Anterior cingulate cortex (tissue), 58 donors: ENCODE measurements at regions not wholly inside any gene's neighbourhood (a gene's known extent, or its start where the extent isn't known, plus 50 kb on each side); places are given as distances from the start of the nearest gene placed in this dataset.

ENCODE experiments used
- DNase-seq, 58 donors: peaks; one replicate each; lab custom pipeline; 2025; lab: John Stamatoyannopoulos, UW

DNA sequence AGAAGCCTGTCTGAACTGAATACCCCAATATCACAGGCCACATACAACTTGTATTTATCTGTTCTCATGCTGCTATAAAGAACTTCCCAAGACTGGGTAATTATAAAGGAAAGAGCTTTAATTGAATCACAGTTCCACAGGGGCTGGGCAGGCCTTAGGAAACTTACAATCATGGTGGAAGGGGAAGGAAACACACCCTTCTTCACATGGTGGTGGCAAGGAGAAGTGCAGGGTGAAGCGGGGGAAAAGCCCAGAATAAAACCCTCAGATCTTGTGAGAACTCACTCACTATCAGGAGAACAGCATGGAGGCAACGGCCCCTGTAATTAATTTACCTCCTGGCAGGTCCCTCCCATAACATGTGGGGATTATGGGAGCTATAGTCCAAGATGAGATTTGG lies 50.3 kb upstream of the FNDC1 start:
- no peak for DNase-seq

DNA sequence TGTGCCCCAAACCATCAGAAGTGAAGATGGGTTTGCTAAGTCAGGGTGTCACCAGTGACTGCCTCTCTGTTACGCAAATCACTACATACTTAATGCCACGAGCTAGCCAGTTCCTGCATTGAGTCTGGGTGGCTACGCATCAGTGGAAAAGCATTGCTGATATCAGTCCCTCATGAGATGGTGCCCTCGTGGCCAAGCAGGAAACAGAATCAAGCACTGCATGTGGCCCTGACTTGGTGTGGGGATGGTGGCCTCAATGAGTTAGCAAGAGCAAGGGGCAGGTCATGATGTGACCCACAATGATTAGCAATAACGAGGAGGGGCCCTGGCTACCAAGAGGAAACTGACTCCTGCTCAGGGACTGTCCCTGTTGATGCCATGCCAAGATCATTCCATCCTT lies 51.6 kb upstream of the FNDC1 start:
- peak in 3 of 58 donors; percentile 16 to 32 (median 22) for DNase-seq

DNA sequence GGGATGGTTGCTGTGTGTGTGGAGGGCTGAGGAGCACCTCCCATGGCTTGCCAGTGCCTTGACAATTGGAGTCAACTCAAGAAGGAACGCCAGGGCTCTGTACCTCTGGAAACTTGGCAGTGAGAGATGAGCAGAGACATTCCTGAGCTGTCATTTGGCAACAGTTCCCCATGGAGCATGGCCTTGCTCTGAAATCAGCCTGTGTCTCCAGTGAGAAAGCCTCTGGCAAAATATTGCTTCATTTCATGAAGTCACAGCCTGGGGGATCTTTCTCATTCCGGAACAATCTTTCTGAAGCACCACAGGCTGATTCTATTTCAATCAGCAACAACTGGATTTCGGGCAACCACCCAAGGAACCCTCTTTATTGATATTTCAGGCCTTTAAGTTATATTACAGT lies 52.2 kb upstream of the FNDC1 start:
- no peak for DNase-seq

DNA sequence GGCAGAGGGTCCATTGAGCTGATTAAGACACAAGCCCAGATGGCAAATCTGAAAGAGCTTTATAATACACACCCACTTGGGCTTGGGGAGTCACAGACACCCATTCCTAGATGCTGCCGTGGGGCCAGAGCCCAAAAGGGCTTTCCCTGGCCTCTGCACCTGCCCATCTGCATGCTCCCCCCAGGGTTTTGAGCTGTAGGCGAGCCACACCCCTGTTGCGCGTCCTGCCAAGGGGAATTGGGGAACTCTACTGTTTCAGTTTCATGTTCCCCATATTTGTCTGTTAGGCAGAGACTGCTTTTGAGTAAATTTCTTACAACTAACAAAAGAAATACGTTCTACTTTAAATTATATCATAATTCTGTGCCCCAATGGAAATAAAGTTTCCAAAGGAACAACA lies 52.9 kb upstream of the FNDC1 start:
- DNase-seq, result peak in 1 of 58 donors; percentile 7

DNA sequence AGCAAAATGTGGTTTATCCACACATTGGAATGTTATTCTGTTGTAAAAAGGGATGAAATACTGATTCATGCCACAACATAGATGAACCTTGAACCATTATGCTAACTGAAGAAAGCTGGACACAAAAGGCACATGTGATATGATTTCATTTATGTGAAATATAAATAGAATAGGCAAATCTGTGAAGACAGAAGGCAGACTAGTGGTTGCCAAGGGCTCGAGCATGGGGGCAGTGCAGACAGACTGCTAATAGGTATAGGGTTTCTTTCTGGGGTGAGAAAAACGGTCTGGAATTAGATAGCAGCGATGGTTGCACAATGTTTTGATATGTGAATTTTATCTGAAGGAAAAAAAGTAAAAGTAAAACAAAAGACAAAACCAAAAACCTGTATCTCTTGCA lies 54.6 kb upstream of the FNDC1 start:
- no peak for DNase-seq

DNA sequence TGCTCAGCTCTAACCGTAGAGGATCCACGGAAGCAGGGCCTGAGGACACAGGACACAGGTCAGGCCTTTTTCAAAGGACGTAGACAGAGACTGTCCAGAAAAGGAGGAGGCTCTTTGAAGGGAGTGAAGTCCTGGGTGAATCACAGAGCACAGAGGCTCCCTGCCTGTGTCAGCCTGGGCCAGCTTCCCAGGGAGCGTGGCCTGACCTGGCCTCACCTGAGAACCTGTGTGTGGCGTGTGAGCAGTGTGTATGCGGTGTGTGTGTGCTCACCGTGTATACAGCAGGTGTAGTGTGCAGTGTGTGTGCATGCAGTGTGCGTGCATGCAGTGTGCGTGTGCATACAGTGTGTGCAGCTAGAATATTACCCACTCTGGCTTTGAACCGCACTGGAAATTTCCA lies 56.0 kb upstream of the FNDC1 start:
- no peak for DNase-seq

DNA sequence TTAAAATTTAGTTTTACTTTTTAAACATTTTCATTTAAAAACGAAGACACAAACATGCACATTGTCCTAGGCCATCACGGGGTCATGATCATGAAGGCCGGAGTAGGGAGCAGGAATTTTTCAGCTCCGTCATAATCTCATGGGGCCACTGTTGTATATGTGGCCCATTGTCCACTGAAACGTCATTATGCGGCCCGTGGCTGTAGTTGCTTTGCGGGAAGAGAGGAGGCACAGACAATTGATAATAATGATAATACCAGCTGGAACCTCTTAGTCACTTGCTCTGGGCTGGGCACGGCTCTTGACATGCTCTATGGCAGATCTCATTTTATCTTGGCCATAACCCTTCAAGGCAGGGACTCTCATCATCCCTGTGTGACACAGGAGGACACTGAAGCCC lies 56.5 kb upstream of the FNDC1 start:
- DNase-seq, result peak in 6 of 58 donors; percentile 10 to 46 (median 34)

DNA sequence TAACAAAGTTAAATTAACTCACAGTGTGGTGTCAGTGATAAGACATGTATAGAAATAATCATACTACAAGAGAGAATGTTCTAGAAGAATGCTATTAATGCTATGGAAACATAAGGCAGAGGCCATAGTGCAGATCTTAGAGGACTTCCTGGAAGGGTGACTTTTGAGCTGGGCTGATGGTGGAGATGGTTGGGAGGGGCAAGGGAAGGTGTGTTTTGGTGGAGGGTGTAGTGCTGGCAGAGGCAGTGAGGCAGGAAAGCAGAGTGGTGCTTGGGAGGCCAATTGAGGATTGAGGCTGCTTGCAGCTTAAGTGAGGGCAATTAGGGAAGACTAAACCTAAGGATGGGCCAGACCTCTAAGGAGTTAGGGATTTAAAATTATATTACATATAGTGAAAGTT lies 58.5 kb upstream of the FNDC1 start:
- no peak for DNase-seq

DNA sequence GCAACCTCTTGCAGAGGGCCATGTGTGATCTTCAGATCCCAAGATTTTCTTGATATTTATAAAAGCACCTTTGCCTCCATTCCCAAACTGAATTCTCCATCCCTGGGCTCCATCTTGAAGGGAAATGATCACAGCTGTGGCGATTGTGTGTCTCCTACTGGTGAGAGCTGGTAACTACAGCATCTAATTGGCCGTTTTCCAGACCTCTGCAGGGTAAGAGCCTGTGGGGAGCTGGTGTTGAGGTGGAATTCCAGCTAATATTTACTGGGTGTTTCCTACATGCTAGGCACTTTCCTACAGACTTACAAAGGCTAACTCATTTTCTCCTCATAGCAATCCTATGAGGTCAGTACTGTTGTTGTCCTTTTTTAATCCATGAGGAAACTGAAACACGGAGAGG lies 59.2 kb upstream of the FNDC1 start:
- DNase-seq, result no peak

DNA sequence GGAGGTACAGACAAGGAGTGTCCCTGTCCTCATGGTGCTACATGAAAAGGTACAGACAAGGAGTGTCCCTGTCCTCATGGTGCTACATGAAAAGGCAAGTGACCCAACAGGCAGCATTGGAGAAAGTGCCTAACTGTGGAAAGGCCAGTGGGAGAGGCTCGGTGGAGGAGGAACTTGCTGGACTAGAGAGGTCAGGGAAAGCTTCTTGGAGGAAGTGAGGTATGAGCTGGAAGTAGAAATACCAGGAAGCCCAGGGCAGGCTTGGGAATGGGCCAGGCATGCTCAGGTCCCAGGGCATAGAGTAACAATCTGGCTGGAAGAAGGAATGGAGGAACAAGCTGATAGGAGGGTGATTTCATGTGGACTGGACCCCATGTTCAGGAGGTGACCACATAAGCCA lies 59.8 kb upstream of the FNDC1 start:
- no peak for DNase-seq

DNA sequence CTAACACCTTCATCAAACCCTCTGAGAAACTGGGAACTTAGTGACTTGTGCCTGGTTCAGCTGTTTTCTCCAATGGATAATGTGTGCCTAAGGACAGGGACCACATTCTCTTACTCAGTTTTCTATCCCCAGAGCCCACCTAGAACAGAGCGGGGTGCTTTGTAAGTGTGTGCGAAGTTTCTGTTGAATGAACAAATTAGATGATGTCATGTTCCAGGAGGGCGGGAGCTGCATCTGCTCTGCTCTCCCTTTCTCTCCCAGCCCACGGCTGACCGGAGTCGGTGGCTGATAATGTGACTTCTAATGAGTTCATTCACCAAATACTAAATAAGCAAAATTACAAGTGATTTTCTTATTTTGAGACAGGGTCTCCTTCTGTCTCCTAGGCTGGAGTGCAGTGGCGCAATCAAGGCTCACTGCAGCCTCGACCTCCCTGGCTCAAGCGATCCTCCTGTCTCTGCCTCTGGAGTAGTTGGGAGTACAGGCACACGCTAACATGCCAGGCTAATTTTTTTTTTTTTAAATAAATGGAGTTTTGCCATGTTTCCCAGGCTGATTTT lies 60.7 kb upstream of the FNDC1 start:
- DNase-seq, result peak in 1 of 58 donors; percentile 25

DNA sequence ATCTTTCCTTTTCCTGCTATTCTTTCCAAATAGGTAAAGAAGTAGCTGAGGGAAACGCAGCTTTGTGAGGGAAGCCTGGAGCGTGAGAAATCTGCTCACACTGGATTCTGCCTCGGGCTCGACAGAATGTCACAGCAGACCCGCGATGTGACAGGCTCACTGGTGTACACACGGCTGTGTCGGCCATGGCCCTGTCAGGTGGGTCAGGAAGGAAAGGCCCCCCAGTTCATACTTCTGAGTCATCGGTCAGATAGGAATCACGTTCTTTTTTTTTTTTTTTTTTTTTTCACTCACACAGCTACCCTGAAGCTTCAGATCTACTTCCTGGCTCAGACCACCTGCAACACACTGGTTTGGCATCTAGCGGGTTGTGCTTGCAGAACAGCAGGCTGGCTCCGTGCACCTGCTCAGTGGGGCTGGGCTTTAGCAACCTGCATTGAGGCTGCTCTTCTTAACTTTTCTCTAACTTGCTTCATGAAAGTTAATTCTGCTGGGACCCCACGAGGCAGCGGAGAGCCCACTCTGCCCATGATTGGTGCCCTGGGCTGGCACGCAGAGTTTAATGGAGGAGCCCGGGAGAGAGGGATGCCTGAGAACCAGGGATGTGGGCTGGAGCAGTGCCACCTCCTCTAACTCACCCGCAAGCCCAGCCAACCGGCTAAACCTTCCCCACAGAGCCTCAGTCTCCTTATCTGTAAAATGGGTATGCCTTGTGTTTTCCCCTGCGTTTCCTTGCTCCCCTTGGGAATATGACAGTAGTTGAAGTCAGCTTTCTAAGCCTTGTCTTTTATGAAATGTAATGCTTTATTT lies 61.5 kb upstream of the FNDC1 start:
- DNase-seq, result no peak

DNA sequence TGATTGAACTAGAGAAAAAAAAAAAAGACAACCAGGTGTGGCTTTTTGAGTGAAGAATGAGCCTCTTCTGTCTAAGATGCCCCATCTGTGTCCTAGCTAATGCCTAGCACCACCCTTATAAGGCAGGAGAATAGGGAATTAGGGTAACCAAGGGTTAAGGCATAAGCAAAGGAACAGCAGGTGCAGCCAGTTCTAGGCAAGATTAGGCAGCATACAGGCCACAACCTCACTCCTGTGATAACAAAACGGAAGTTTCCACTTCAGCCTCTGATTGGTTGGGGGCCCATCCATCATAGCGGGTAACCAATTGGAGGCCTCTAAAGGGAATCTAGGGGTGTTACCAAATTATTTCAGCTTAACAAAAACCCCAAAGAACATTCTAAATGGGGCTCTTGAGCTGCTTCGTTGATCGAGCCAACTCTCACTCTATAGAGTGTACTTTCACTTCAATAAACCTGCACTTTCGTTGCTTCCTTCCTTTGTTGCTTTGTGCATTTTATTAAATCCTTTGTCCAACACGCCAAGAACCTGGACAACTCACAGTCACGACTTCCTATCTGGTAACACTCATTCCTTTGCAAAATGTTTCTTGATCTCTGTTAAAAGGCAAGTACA lies 61.9 kb upstream of the TAGAP start:
- peak in 47 of 58 donors; percentile 12 to 84 (median 51) for DNase-seq

DNA sequence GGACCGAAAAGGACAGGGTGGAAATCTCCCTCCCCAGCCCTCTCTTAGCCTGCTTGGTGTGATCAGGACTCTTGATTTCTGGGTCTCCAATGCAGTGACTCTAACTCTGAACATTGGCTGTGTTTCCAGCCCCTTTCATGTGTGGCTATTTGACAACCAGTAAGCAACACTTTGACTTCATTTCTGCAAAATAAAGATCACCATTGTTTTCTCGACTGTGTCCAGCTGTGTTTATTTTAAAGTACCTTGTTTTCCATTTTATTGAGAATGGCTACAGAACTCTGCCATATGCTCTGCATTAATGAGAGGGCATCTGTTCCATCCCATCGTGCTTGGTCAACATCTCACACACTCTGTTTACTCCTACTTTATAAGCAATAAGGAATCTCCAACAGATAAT lies 60.9 kb upstream of the TAGAP start:
- no peak for DNase-seq

DNA sequence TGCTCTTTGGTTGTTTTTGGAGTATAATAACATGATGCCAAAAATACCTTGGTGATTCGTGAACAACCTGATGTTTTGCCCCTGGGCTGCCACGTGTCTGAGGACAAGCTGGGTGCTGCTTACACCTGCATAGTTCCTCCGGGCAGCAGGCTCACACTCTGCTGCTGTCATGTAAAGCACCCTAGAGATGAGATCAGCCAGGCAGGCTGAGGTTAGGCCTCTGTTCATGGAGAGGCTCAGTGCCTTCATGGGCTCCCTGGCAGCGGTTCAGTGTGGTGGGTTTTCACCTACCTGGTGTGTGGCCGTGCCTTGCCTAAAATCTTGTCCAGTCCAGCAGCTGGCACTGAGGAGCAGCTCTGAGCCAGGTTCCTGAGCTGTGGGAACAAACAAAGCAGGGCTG lies 60.1 kb upstream of the TAGAP start:
- peak in 1 of 58 donors; percentile 38 for DNase-seq

DNA sequence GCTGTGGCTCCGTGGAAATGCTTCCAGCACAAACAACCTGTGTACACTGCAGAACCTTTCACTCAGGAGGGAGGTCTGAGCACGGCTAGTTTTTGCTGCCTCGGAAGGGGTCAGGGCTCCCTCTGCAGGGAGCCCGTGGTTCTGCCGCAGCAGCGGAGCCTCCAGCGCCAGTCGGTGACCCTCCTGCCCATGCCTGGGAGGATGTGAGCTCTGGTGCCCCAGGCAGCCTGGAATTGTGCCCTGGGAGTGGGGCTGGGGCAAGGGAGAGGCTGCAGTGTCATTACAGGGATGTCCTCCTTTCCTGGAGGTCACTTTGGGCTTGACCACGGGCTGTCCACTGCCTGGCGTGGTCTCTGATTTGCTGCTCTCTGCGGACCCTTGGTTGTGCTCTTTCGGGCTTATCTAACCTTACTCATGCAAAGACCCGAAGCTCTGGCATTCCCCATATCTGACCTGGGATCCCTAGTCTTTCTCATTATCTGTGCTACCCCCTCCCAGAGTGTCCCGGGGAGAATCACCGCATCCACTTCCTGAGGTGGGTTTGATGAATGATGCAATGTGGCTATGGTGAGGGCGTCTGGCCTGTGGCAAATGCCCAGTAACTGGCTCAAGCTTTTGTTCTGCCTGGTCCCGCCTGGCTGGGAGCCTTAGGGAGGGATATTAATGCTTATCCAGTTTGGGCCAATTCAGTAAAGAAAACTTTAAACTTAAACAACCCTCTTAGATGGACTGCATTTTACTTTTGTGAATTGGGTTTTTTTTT lies 59.6 kb upstream of the TAGAP start:
- DNase-seq, result peak in 38 of 58 donors; percentile 14 to 69 (median 40)

DNA sequence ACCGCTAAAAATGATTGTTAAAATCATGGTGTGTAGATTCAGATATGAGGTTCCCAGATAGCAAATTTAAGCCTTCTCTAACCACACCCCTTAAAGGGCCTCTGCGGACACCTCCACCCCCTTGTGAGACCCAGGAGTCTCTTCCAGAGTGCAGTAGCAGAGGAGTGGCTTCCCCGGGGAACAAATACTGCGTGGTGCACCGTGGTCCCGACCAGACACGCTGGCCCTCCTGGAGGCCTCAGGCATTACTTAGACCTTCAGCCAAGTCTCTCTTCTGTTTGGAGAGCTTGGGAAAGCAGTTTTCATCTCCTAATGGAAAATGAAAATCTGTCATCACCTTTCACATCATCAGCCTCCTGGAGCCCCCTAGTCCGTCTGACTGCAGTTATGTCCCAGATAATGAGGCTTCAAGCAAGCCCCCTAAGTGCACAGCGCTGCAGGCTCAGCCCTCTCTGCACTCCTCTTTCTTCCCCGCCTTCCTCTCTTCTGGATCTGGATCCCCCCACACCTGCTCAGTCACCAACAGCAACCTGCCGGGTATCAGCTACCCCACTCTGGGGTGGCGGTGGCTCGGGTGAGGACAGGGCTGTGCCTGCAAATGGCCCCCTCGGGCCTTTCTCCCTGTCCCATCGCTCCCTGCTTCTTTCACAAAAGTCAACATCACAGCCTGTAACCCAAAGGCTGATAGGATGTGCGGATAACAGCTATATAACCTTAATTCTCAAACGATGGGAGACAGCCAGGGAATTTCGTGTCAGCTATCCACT lies 58.8 kb upstream of the TAGAP start:
- no peak for DNase-seq

DNA sequence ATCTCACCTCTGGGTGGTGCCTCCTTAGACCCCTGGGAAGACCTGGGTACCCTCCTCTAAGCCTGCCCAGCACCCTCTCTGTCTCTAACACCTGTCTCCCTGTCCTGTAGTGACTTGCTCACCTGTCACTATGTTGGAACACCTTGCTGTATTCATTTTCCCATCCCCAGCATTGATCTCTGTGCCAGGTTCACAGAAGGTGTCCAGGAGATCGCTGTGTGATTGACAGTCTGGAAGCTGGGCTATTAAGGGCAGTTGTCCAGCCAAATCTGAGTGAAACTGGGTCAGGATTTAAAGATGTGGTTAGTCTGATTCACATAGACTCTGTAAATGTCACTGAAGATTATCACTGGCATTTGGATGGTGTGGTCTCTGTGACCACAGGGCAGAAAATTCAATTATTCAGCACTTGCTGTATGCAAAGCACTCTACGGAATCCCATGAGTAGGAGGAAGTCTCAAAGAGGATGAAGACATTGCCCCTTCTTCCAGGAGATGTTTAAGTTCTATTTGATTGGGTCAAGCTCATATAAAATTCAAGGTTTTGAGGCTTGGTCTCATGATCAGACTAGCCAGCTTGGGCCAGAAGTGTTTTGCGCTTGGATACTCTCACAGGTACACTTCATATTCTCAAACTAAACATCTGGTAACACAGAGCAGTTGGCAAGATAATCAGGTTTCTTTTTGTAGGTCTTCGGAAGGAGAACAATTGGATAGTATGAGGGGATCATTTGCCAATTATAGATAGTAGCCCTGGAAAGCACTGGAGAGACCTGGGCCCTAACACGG lies 57.8 kb upstream of the TAGAP start:
- DNase-seq, result no peak

DNA sequence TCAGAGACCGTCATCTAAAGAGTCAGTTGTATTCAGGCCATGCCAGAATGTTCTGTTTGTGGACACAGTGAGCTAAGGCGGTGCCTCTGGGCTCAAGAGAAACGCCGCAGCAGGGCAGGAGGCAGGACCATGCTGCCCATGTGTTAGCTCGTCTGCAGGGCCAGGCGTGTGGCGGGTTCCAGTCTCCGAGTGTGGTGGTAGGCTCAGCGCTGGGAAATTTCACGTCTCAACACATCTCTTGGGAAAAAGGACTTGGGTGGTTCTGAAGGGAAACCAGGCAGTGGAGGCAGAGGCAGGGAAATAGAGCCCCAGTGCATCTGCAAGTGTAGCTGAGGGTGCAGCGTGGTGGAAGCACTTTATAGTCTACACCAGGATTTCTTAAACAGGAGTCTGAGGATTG lies 56.9 kb upstream of the TAGAP start:
- DNase-seq, result no peak
